Left lobe of liver (tissue), 2 donors: ENCODE measurements at regions not wholly inside any gene's neighbourhood (a gene's known extent, or its start where the extent isn't known, plus 50 kb on each side); places are given as distances from the start of the nearest gene placed in this dataset.
"Not testable (repeated sequence)": the region's sequence is repeated elsewhere in the genome, so short reads cannot be mapped to it uniquely, and the experiment has no call there.

Experiments
- ATAC-seq: fragments of 200-7000 bp; cut with Tn5 transposase; one replicate; pipeline ENCODE4 v1.9.1; 2020; ENCODE audit warnings: mild to moderate bottlenecking, moderate library complexity
- DNase-seq: peaks from one replicate; pipeline ENCODE4 v3.0.0-alpha.2; 2020; ENCODE audit warnings: low spot score
- donor health status: DM: no; HTN: no; CAD: no; lungs with moderate emphysema.
- donor health status: DM: no; HTN: yes; CAD: no.

DNA sequence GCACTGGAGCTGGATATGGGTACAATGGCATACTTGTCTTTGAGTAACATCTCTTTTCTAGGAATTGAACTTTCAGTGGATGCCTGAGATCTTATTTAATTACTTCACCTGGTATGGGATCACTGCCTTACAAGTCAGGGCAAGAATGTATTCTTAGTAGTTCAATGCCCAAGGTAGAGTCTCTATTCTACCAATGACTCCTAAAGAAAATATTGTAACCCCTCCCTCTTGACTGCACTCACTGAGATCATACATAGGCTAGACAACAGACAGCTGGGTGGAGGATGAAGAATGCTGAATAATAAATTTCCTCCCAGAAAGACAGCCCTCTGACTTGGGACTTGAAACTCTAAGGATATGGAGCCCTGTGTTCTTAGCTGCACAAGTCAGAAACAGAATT, 1216.3 kb upstream of the ACO1 start:
- DNase-seq (no peak), ATAC-seq (no peak)

- DNase-seq (no peak), ATAC-seq (no peak)
Measured at GRCh38 chr9:31174681-31175080, 1209.8 kb upstream of the ACO1 start.

- ATAC-seq, result no peak
Measured at GRCh38 chr9:31183866-31184265, 1200.6 kb upstream of the ACO1 start.

DNA sequence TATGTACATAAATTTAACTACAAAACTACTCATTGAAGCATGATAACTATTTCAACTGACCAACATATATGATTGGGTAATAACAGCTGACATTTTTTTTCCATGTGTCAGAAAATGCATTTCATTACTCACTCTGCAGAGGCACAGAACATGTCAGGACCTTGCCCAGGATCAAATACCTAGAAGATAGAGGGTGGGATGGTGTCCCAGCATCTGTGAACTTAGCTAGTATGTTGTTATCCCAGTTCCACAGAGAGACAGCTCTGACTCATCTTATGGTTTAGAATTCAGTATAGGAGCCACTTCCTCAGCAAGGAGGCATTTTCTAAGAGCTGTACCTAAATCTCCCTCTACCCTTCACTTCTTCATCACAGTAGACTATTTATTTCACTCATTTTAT, 1198.6 kb upstream of the ACO1 start:
- DNase-seq, result no peak
- ATAC-seq, result no peak

More at GRCh38 chr9:31183866-31184265, 1200.6 kb upstream of the ACO1 start:
- no peak for DNase-seq

GRCh38 chr9:31188496-31188895, 1195.9 kb upstream of the ACO1 start:
- ATAC-seq, result no peak
- no peak for DNase-seq

DNA sequence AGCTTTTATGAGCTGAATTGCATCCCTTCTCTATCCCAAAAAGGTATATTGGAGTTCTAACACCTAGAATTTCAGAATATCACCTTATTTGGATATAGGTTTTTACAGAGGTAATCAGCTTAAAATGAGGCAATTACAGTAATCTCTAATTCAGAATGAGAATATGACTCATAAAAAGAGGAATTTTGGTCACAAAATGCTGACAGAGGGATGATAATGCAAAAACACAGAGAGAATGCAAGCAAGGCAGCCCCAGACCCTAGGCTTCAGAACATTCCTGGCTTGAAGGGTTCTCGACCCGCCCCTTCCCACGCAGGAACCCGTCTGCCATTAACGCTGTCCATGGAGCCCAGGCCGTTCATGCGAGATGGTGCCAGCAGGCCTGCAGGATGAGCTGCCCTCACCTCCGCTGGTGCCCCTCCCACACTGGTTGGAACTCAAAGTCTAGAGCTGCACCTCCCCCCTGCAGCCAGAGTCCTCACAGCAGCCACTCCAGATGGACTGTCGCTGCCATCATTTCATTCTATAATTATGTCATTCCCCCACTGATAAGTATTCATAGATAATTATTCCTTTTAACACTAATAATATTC, 1173.4 kb upstream of the ACO1 start:
- DNase-seq, result no peak

DNA sequence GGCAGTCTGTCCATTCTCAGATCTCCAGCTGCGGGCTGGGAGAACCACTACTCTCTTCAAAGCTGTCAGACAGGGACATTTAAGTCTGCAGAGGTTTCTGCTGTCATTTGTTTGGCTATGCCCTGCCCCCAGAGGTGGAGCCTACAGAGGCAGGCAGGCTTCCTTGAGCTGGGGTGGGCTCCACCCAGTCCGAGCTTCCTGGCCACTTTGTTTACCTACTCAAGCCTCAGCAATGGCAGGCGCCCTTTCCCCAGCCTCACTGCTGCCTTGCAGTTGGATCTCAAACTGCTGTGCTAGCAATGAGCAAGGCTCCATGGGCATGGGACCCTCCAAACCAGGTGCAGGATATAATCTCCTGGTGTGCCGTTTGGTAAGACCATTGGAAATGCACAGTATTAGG, 1154.5 kb upstream of the ACO1 start:
- ATAC-seq, DNase-seq: not testable (repeated sequence)

More for the DNA sequence above, 1173.4 kb upstream of the ACO1 start:
- no peak for ATAC-seq

GRCh38 chr9:31232485-31232884, 1152.0 kb upstream of the ACO1 start:
- no peak for ATAC-seq
- DNase-seq, result no peak

DNA sequence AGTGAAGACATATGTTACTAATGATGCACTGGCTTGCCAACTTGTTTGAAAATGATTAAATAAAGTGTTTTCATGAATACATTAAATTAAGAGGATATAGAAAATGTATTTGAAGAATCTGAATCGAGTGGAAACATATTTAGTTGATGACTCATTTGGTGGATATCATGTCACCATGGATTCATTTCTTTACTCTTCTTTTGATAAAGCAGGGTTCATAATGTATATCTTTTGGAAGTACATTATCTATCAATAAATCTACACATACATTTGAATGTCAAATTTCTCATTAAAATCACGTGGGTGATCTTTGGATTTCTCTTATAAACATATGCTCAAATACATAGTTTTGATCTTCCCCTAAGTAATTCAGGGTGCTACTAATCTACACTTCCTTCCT, 1148.1 kb upstream of the ACO1 start:
- DNase-seq, result no peak
- ATAC-seq, result no peak

- DNase-seq (no peak), ATAC-seq (no peak)
Measured at GRCh38 chr9:31243386-31243785, 1141.1 kb upstream of the ACO1 start.

GRCh38 chr9:31248156-31248555, 1136.3 kb upstream of the ACO1 start:
- no peak for DNase-seq
- no peak for ATAC-seq

DNA sequence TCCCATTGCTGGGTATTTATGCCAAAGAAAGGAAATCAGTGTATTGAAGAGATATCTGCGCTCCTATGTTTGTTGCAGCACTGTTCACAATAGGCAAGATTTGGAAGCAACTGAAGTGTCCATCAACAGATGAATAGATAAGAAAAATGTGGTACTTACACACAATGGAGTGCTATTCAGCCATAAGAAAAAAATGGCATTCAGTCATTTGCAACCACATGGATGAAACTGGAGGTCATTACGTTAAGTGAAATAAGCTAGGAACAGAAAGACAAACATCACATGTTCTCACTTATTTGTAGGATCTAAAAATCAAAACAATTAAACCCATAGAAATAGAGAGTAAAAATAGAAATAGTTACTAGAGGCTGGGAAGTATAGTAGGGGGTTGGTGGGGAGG, 1133.1 kb upstream of the ACO1 start:
- DNase-seq, result no peak
- ATAC-seq, result no peak

DNA sequence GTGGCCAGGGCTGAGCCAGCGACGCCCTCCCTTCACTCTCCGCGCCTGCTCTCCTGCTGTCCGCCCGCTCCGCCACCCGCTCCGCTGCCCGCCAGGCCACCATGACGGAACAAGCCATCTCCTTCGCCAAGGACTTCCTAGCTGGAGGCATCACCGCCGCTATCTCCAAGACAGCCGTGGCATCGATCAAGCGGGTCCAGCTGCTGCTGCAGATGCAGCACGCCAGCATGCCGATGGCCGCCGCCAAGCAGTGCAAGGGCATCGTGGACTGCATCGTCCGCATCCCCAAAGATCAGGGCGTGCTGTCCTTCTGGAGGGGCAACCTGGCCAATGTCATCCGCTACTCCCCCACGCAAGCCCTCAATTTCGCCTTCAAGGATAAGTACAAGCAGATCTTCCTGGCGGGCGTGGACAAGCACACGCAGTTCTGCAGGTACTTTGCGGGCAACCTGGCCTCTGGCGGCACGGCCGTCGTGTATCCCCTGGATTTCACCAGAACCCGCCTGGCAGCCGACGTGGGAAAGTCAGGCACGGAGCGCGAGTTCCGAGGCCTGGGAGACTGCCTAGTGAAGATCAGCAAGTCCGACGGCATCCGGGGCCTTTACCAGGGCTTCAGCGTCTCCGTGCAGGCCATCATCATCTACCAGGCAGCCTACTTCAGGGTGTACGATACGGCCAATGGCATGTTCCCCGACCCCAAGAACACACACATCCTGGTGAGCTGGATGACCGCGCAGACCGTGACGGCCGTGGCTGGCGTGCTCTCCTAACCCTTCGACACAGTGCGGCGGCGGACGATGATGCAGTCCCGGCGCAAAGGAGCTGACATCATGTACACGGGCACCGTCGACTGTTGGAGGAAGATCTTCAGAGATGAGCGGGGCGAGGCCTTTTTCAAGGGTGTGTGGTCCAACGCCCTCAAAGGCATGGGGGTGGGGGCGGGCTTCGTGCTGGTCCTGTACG, 1130.4 kb upstream of the ACO1 start:
- ATAC-seq, result no peak
- DNase-seq, result no peak

DNA sequence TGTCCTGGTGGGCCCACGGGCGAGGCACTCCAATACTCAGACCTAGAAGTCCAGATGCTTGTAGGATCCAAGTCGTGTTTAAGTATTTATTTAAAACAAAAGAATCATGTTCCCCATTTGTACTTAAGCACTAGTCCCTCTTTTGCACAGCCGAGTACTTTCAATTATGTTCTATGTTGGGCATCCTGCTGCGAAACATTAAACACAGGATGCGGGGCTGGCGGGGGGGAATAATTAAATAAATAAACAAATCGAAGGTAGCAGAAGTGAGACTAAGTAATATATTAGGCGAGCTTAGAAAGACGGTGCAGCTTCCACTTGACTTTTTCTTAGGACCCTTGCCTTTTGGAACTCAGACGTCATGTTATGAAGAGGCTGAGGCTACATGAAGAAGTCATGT, 1129.2 kb upstream of the ACO1 start:
- DNase-seq (no peak), ATAC-seq (no peak)

- no peak for DNase-seq
- ATAC-seq, result no peak
Measured at GRCh38 chr9:31259824-31260223, 1124.6 kb upstream of the ACO1 start.

- no peak for ATAC-seq
- DNase-seq, result no peak
Measured at GRCh38 chr9:31272456-31273295, 1111.8 kb upstream of the ACO1 start.

DNA sequence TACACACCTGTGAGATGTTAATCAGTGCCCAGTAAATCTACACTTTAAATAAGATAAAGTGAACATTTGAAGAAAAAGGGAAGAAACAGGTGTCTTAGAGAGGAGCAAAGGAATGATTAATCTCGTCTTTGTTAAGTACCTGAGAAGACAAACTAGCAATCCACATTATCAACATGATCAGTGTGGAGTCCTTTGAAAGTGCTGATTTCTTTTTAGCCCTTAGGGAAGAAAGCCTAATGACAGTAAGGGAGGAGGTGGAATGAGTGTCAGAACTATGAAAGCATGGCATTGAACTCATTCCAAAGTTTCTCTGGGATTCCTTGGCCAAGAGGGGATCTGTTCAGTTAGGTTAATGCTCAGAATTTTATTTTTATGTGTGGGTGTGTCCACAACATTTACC, 1109.0 kb upstream of the ACO1 start:
- ATAC-seq, result no peak
- no peak for DNase-seq

DNA sequence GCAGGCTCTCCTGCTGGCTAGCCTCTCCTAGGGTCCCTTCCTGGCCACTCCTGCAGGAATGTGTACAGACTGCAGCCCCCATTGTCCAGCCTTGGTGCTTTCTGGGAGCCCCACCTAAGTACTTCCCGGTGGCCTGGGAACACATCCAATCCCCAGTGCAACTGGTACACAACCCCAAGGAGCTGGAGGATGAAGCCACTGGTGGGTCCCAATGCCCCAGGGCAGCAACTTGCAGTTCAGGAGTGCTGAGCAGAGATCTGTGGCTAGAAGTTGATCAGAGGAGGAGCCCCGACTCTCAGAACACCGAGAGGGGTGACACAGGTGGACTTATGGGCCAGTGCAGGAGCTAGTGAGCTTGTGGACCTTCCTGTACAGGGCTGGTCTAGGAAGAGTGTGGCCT, 1093.7 kb upstream of the ACO1 start:
- ATAC-seq, result no peak
- no peak for DNase-seq

DNA sequence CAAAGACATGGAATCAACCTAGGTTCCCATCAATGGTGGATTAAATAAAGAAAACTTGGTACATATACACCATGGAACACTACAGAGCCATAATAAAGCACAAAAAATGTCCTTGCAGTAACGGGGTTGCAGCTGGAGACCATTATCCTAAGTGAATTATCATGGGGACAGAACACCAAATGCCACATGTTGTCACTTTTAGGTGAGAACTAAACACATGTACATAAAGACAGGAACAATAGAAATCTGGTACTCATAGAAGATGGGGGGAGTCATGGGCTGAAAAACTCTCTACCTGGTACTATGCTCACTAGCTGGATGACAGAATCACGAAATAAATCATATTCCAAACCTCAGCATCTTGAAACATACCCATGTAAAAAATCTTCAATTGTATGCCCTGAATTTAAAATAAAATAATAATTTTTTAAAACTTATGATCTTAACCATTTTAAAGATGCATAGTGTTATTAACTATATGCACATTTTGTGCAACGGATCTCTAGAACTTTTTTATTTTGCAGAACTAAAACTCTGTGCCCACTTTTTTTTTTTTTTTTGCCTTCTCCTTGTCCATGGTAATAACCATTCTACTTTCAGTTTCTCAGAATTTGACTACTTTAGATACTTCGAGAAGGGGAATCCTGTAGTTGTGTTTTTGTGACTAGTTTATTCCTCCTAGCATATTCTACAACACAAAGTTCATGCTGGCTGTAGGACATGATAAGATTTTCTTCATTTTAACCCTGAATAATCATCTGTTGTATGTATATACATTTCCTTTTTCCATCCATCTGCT, 1081.6 kb upstream of the ACO1 start:
- no peak for DNase-seq
- no peak for ATAC-seq

- DNase-seq (no peak), ATAC-seq (no peak)
Measured at GRCh38 chr9:31304576-31304975, 1079.9 kb upstream of the ACO1 start.

- DNase-seq (no peak), ATAC-seq (no peak)
Measured at GRCh38 chr9:31314241-31314640, 1070.2 kb upstream of the ACO1 start.
